HG02884 (cell line): ENCODE measurements at regions not wholly inside any gene's neighbourhood (a gene's known extent, or its start where the extent isn't known, plus 50 kb on each side); places are given as distances from the start of the nearest gene placed in this dataset.
"Not testable (repeated sequence)": the region's sequence is repeated elsewhere in the genome, so short reads cannot be mapped to it uniquely, and the experiment has no call there.

ENCODE experiments used
- ATAC-seq: cut with Tn5 transposase; IDR thresholded peaks from one replicate; pipeline ENCODE4 v1.9.1; 2021; ENCODE audit warnings: mild to moderate bottlenecking, moderate library complexity; ENCODE audit not compliant: unreplicated experiment

DNA sequence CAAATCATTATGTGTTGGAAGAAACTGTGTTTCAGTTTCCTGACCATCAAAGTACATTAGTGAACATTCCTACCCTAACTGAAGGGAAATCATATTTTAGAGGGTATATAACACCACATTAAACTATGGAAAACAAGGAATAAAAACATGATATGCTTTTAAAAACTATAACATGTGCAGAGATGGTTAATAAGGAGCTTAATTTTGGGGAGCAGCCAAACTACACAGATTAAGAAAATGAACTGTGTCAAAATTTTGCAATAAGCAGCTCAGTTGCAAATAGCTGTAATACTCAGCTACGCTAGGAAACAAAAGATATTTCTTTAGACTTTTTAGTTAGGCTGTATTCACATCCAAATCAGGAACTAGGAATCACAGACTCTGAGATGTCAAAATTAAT is 1115.7 kb upstream of the CELF2 start:
- ATAC-seq = no peak

GRCh38 chr10:9910446-9910845 is 1107.2 kb upstream of the CELF2 start:
- no peak for ATAC-seq

DNA sequence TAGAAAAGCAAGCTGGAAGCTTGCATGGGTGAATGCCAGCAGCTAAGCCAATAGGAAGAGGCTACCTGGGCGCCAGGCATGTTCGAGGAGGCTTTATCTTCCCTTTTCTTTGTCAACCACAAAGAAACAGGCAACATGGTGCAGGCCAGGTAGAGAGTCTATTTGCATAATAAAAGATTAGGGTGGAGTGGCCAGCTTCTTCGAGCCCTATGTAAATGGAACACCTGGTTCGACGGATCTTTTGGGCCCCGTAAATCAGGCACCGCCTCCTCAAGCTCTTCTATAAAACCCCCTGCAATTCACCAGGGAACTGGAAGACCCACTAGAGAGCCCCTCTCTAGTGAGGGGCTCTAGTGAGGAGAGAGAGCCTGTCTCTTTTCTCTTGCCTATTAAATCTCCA is 1106.2 kb upstream of the CELF2 start:
- ATAC-seq = no peak

DNA sequence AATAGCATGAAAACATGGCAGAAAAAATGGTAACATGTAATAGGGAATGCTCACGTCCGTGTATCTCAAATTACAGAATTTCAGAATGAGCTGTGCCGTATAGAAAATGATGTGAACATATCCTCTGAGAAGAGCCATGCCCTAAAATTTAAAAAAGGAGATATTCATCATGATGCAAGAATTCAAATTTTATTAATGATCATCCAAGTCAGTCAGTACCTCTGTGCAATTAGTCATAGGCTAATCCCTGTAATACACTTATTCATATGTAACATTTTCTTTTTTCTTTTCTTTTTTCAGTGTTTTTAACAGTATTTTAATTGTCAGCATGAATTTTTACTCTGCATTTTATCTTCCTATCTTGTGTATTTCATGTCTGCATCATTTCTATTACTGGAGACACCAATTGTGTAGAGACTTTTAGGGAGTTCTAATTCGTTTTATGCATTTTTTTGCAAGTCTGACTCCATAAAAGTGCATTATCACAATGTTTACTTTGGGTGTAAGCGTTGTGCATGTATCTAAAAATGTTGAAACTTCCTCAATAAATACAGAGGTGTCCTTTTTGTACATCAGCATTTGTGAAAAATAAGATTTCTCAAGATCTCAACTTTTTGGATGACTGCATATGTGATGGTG is 1103.7 kb upstream of the CELF2 start:
- ATAC-seq = no peak

DNA sequence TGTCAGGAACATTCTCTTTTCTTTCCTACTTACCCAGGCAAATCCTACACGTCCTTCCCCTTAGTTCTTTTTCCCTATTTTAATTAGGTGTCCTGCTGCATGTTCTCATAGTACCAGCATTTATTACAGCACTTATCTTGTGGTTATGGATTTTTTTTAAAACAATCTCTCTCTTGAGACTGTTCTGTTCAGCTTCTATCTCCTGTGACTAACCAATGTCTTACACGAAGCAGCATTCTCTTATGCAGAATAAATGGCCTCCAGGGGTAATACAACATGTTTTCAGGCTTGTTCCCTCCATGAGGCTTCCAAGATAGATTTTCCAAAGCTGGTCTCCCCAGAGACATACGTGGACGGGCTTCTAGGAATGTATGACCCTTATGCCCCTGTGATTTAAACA is 1096.1 kb upstream of the CELF2 start:
- ATAC-seq = no peak

GRCh38 chr10:9922126-9922870 is 1095.4 kb upstream of the CELF2 start:
- ATAC-seq = no peak

DNA sequence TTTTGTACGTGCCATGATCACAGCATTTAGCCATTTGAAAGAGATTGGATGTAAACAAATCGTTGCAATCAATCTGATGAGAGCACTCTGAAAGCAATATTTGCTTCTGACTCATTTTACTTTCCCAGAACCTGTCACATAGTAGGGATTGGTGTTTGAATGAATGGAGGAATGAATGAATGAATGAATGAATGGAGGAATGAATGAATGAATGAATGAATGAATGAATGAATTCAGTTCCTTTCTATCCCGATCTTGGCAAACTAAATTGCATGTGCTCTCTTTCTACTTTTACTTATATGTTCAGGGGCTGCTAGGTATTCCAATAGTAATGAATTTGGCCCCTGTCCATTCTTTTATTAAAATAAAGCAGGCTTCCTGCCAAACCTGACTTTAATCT is 1091.7 kb upstream of the CELF2 start:
- no peak for ATAC-seq

- ATAC-seq = no peak
Observed at GRCh38 chr10:9926881-9927280, 1090.8 kb upstream of the CELF2 start.

- ATAC-seq = no peak
Observed at GRCh38 chr10:9939716-9940115, 1078.0 kb upstream of the CELF2 start.

- no peak for ATAC-seq
Observed at GRCh38 chr10:9944690-9945089, 1073.0 kb upstream of the CELF2 start.

DNA sequence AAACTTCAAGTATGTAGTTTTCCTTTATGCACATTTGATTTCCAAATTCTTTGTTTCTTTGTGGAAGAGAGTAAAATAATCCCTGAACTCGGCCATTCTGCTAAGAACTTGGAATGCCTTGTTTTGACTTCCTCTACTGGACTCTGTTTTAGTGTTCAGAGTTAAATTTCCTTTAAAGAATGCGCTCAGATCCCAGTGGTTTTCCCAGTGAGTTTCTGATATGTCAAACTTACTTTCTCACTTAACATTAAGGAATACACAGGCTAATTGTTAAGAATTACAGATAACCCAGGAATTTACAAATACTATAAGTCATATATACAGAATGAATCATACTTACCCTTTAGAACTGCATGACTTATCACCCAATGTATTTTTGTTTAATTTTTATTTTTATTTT is 1067.6 kb upstream of the CELF2 start:
- ATAC-seq = no peak

DNA sequence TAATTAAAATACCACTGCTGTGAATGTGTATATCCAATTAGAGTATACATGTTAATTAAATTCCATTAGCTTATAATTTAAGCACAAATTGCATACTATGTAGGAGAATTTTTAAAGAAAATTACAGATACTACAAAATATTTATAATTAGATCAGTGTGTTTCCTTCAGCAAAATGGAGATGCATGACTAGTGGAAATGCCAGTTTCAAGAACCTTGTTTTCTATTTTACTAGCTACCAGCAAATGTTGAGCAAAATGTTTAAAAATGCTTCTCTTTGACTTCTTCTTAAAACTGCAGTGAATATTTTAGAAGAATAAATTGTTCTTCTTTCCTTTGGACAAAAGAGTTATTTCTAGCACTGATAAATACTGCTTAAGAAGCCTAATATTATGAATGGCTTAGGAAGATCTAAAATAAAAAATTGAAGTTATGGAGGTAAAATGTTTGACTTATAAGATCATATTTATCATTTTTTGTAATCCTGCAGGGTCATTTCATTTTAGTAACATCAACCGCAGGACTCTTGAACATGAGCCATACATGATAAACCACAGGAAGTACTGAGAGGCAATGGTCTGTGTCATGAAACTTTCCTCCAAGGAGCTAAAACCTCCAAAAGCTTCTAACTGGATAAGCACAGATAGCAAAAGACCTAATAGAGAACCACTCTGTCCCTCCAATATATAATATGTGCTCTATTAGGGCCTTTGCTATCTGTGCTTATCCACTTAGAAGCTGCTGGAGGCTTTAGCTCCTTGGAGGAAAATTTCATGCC is 1066.0 kb upstream of the CELF2 start:
- no peak for ATAC-seq

GRCh38 chr10:9957351-9957750 is 1060.3 kb upstream of the CELF2 start:
- ATAC-seq = no peak

- ATAC-seq = not testable (repeated sequence)
Observed at GRCh38 chr10:9957876-9958275, 1059.8 kb upstream of the CELF2 start.

DNA sequence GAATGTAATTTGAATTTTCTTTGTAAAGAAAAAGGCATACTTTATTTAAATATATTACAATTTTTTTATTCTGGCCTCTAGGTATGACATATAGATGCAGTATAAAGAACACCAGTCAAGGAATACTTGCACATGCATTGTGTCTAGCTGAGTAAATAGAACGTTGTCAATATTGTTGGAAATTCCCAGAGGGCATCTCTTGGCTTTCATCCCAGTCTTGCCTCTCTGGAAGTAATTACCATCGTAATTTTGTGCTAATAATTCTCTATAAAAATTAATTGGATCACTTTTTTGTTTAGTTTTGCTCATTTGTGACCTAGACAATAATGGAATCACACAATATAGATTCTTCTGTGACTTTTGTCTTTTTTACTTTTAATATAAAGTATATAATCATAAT is 1052.3 kb upstream of the CELF2 start:
- ATAC-seq = no peak

GRCh38 chr10:9986786-9987185 is 1030.9 kb upstream of the CELF2 start:
- no peak for ATAC-seq

- no peak for ATAC-seq
Observed at GRCh38 chr10:9987197-9987596, 1030.5 kb upstream of the CELF2 start.

DNA sequence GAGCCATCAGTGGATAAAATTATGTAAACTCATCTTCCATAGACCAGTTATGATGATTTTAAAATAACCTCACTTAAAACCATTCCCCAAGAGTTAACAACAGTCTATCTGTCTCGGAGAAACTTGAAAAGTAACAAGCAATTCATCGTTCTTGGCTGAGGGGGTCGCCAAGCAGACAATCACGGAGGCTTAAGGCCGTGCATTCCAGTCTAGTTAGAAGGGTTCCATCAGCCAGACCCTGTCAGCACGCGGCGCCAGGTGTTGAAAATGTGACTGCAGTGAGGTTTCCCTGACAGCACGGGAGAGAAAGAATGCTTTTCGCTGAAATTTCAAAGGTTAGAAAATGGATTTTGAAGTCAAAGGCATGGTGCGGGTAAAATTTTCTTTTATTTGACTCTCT is 1025.0 kb upstream of the CELF2 start:
- ATAC-seq = no peak

DNA sequence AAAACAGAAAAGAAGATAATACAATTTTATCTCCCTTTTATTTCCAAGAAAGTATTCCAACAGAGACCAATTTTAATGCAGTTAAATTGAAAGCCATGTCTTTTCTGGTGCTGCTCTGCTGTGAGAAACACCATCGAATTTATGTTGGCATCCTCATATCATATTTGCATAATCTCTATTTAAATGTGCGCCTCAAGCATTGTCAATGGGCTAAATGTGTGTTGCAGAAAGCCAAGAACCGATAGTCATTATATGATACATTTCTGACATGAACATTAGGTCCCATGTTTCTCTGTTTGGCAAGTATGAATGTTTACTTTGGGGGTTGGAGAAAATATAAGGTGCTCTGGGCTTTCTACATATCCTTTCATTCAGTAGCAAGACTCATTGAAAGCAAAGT is 1023.5 kb upstream of the CELF2 start:
- no peak for ATAC-seq

DNA sequence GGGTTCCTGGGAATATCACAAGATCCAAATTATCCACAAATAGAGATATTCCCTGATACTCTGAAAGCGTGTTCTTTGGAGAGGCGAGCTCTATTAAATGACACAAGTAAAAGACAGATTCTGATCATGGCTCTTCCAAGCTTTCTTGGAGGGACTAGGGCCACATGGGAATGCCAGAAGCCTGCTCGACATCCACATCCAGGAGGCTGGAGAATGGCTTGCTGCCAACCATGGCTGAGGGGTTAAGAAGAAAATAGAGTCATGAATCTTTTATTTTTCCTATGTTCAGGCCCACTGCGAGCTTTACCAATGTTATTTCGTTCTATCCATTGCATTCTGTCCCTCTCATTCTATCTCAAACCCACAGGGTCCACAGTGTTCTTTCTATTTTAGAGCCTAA is 1018.0 kb upstream of the CELF2 start:
- no peak for ATAC-seq

GRCh38 chr10:10007957-10008356 is 1009.7 kb upstream of the CELF2 start:
- peak; percentile 85 for ATAC-seq

DNA sequence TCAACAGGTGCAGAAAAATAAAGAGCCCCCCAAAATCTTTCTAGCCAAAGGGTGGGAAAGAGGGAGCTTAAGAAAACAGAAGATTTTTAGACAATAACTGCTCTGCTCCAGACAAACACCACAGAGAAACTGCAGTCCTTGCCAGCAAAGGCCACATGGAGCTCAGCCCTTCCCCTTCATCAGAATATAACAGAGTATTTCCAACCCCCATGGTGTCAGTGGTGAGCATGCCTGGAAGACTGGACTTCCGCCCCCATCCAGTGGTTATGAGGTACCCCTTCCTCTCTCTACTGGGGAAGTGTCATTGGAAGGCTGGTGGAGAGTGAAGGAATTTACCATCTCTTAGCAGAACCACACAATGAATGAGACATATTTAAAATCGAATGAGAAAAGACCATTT is 1007.3 kb upstream of the CELF2 start:
- ATAC-seq = no peak
